ENCODE measurements at regions not wholly inside any gene's neighbourhood (a gene's known extent, or its start where the extent isn't known, plus 50 kb on each side); places are given as distances from the start of the nearest gene placed in this dataset.

DNA sequence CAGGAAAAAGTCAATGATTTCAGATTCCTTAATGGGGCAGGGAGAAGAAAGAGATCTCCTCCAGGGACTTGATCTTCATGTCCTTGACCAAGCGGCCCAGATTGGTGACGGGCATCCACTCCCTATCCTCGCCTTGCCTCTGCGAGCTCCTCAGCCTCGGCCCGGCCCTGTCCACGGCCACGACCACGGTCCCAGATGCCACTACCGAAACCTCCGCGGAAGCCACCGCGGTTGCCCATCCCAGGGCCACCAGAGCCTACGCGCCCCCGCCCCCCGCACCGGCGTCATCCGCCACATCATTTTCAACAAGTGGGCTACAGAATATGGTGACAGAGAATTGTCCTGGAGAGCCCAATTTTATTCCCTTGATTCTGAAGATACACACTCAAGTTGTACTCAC, 751.2 kb upstream of the PABPC4L start:
- no TSS peak for BruUV-seq (replicated peaks)
- no peaks in the 10 kb centered on the region for H3K4me1 ChIP-seq (ENCODE audit: insufficient read depth, low read length)
- no peak overlapping the region for H3K27ac ChIP-seq (ENCODE audit: low read length)
- no peak overlapping the region for H3K4me2 ChIP-seq (ENCODE audit: low read length)
- TF ChIP-seq, protein P1, sequence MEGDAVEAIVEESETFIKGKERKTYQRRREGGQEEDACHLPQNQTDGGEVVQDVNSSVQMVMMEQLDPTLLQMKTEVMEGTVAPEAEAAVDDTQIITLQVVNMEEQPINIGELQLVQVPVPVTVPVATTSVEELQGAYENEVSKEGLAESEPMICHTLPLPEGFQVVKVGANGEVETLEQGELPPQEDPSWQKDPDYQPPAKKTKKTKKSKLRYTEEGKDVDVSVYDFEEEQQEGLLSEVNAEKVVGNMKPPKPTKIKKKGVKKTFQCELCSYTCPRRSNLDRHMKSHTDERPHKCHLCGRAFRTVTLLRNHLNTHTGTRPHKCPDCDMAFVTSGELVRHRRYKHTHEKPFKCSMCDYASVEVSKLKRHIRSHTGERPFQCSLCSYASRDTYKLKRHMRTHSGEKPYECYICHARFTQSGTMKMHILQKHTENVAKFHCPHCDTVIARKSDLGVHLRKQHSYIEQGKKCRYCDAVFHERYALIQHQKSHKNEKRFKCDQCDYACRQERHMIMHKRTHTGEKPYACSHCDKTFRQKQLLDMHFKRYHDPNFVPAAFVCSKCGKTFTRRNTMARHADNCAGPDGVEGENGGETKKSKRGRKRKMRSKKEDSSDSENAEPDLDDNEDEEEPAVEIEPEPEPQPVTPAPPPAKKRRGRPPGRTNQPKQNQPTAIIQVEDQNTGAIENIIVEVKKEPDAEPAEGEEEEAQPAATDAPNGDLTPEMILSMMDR (conservative IDR thresholded peaks at IDR 0.05; ENCODE audit: low read depth, low read length): no peak
- TF ChIP-seq EZH2 (IDR thresholded peaks at IDR 0.05; ENCODE audit: low read length, unreplicated experiment) (no peak), EZH2phosphoT487 (IDR thresholded peaks at IDR 0.05; ENCODE audit: borderline replicate concordance, low read length) (no peak)
- H3K9ac ChIP-seq (ENCODE audit: low read length): no peak overlapping the region
- POLR2A ChIA-PET (ENCODE audit: unreplicated experiment): no interaction called here
- H3K79me2 ChIP-seq (ENCODE audit: low read length): no peaks in the 10 kb centered on the region
- no peaks in the 10 kb centered on the region for H3K9me3 ChIP-seq (ENCODE audit: low read length)
- intact Hi-C loops (cut with micrococcal nuclease): no loop called here
- no peaks in the 10 kb centered on the region for H3K9me2 ChIP-seq (replicated peaks; ENCODE audit: low read length)
- no peak overlapping the region for H2AFZ ChIP-seq (ENCODE audit: low read length)
- no peaks in the 10 kb centered on the region for H3F3A ChIP-seq (ENCODE audit: low read length, unreplicated experiment)
- H3K27me3 ChIP-seq (ENCODE audit: low read length): no peaks in the 10 kb centered on the region
- CTCF ChIA-PET: no interaction called here
- no peaks in the 10 kb centered on the region for H4K20me1 ChIP-seq (ENCODE audit: low read length)
- ATAC-seq (no peak), DNase-seq (no peak)
- H3K4me3 ChIP-seq (ENCODE audit: low read length): no peak overlapping the region
- H3K36me3 ChIP-seq (ENCODE audit: low read depth, low read length): no peaks in the 10 kb centered on the region

DNA sequence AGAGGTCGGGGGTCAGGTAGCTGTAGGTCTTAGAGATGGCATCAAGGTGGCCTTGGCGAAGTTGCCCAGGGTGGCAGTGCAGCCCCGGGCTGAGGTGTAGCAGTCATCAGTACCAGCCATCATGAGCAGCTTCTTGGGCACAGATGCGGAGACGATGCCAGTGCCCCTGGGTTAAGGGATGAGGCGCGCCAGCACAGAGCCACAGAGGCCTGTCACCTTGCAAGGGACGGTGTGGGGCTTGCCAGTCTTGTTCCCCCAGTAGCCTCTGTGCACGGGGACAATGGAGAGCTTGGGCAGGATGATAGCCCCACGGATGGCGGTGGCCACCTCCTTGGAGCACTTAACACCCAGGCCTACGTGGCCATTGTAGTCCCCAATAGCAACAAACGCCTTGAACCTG, 750.7 kb upstream of the PABPC4L start:
- POLR2A ChIA-PET (ENCODE audit: unreplicated experiment): no interaction called here
- intact Hi-C loops (cut with micrococcal nuclease): no loop called here

DNA sequence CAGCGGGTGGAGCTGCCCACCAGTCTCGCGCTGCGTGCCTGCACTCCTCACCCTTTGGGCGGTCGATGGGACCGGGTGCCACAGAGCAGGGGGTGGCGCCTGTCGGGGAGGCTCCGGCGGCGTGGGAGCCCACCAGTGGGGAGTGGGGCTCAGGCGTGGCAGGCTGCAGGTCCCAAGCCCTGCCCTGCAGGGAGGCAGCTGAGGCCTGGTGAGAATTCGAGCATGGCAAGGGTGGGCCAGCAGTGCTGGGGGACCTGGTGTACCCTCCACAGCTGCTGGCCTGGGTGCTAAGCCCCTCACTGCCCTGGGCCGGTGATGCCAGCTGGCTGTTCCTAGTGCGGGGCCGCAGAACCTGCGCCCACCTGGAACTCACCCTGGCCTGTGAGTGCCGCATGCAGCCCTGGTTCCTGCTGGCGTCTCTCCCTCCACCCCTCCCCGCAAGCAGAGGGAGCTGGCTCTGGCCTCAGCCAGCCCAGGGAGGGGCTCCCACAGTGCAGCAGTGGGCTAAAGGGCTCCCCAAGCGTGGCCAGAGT, 746.6 kb upstream of the PABPC4L start:
- DNase-seq (no peak), ATAC-seq (no peak)
- no peaks in the 10 kb centered on the region for H3K79me2 ChIP-seq (ENCODE audit: low read length)
- intact Hi-C loops (cut with micrococcal nuclease): no loop called here
- no TSS peak for BruUV-seq (replicated peaks)
- no peaks in the 10 kb centered on the region for H3F3A ChIP-seq (ENCODE audit: low read length, unreplicated experiment)
- ChIA-PET POLR2A (ENCODE audit: unreplicated experiment) (no interaction called here), CTCF (no interaction called here)
- no peak overlapping the region for H2AFZ ChIP-seq (ENCODE audit: low read length)
- no peak overlapping the region for H3K4me3 ChIP-seq (ENCODE audit: low read length)
- no peaks in the 10 kb centered on the region for H3K9me2 ChIP-seq (replicated peaks; ENCODE audit: low read length)
- H3K4me1 ChIP-seq (ENCODE audit: insufficient read depth, low read length): no peaks in the 10 kb centered on the region
- H4K20me1 ChIP-seq (ENCODE audit: low read length): no peaks in the 10 kb centered on the region
- no peaks in the 10 kb centered on the region for H3K27me3 ChIP-seq (ENCODE audit: low read length)
- H3K27ac ChIP-seq (ENCODE audit: low read length): no peak overlapping the region
- no peaks in the 10 kb centered on the region for H3K36me3 ChIP-seq (ENCODE audit: low read depth, low read length)
- TF ChIP-seq, protein P1 (conservative IDR thresholded peaks at IDR 0.05; ENCODE audit: low read depth, low read length): no peak
- TF ChIP-seq EZH2 (IDR thresholded peaks at IDR 0.05; ENCODE audit: low read length, unreplicated experiment) (no peak), EZH2phosphoT487 (IDR thresholded peaks at IDR 0.05; ENCODE audit: borderline replicate concordance, low read length) (no peak)
- H3K9ac ChIP-seq (ENCODE audit: low read length): no peak overlapping the region
- no peak overlapping the region for H3K4me2 ChIP-seq (ENCODE audit: low read length)
- no peaks in the 10 kb centered on the region for H3K9me3 ChIP-seq (ENCODE audit: low read length)

More for the DNA sequence above, 750.7 kb upstream of the PABPC4L start:
- H3K9me3 ChIP-seq (ENCODE audit: low read length): no peaks in the 10 kb centered on the region
- H3K4me2 ChIP-seq (ENCODE audit: low read length): no peak overlapping the region
- H3K79me2 ChIP-seq (ENCODE audit: low read length): no peaks in the 10 kb centered on the region
- H3K9me2 ChIP-seq (replicated peaks; ENCODE audit: low read length): no peaks in the 10 kb centered on the region
- H3F3A ChIP-seq (ENCODE audit: low read length, unreplicated experiment): no peaks in the 10 kb centered on the region
- TF ChIP-seq, protein P1 (conservative IDR thresholded peaks at IDR 0.05; ENCODE audit: low read depth, low read length): no peak
- TF ChIP-seq EZH2 (IDR thresholded peaks at IDR 0.05; ENCODE audit: low read length, unreplicated experiment) (no peak), EZH2phosphoT487 (IDR thresholded peaks at IDR 0.05; ENCODE audit: borderline replicate concordance, low read length) (no peak)
- no peaks in the 10 kb centered on the region for H3K36me3 ChIP-seq (ENCODE audit: low read depth, low read length)
- no peak for ATAC-seq
- H3K4me1 ChIP-seq (ENCODE audit: insufficient read depth, low read length): no peaks in the 10 kb centered on the region
- CTCF ChIA-PET: no interaction called here
- H3K9ac ChIP-seq (ENCODE audit: low read length): no peak overlapping the region
- H3K27ac ChIP-seq (ENCODE audit: low read length): no peak overlapping the region
- H4K20me1 ChIP-seq (ENCODE audit: low read length): no peaks in the 10 kb centered on the region
- DNase-seq: no peak
- H3K27me3 ChIP-seq (ENCODE audit: low read length): no peaks in the 10 kb centered on the region
- no peak overlapping the region for H2AFZ ChIP-seq (ENCODE audit: low read length)
- no TSS peak for BruUV-seq (replicated peaks)
- no peak overlapping the region for H3K4me3 ChIP-seq (ENCODE audit: low read length)

All from PC-3 (cell line).